Smooth muscle cell of the brain vasculature (primary cell): ENCODE measurements at regions not wholly inside any gene's neighbourhood (a gene's known extent, or its start where the extent isn't known, plus 50 kb on each side); places are given as distances from the start of the nearest gene placed in this dataset.
A peak's percentile ranks its signal among the peaks of the same experiment; 100 is the strongest.
"Not testable (repeated sequence)": the region's sequence is repeated elsewhere in the genome, so short reads cannot be mapped to it uniquely, and the experiment has no call there.

Experiments used
- DNase-seq: peaks from one replicate; pipeline ENCODE4 v3.0.0-alpha.2; 2012; ENCODE audit warnings: low read depth, low spot score

- DNase-seq: no peak
These were observed 112.8 kb downstream of the LUZP4 start for GRCh38 chrX:115402299-115402698.

DNA sequence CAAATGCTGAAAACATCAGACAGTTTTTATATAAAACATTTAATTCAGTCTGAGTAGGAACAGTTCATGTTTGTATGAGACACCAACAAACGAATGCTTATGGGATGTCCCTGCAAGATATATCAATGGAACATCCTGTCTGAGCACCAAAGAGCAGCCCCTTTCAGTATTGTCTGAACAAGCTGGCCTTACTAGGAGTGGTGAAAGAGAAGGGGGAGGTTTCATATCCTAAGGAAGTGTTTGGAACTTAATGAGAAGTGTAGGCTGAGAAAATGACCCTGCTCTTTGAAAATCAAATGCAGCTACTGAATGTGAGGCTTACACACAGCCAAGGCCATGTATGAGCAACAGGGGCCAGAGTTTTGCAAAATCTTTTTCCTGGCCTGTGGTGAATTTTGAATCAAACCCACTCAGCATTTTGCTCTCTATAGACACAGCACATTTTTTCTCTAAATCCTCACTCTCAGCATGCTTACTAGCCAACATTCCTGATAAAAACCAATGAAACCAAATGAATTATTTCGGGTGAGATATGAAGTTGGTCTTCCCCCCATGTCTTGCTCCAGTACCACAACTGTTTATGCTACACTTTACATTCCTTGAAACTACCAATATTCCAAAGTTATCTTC lies 119.4 kb downstream of the LUZP4 start:
- no peak for DNase-seq

GRCh38 chrX:115409551-115409950 lies 120.0 kb downstream of the LUZP4 start:
- no peak for DNase-seq

GRCh38 chrX:115410731-115411428 lies 121.4 kb downstream of the LUZP4 start:
- no peak for DNase-seq

GRCh38 chrX:115413246-115413878 lies 123.8 kb downstream of the LUZP4 start:
- DNase-seq: peak; percentile 10

DNA sequence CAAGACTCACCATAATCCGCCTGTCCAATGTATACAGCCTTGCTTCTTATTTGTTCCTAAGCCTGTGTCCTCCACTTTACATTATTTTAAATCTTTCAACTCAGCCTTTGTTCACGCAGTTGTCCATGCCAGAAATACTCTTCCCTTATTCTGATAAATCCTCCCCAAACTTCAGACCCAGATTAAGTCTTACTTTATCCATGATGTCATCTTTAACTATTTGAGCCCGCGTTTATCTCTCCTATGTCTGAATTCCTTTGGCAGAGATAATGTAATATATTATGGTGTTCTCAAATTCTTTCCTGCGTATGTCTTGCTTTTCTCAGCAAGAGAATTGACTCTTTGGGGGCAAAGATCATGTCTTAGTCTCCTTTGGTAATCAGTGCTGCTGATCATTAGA lies 129.6 kb downstream of the LUZP4 start:
- DNase-seq: no peak

DNA sequence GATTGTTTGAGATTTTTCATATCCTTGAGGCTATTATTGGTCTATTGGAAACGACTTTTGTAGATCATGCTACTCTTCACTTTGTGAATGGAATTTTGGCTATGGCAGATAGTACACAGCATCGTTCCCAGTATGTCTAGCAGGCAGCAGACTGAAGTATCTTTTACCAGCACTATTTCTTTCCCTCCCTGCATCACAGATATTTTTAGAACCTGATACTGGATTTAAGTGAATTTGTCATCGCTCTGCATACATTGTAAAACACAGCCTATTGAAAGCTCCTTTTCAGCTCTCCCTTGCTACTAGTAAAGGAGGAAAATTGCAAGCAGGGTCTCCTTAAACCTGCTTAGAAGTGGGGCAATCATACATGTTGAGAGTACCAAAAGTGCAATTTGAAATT lies 133.6 kb downstream of the LUZP4 start:
- DNase-seq: no peak

DNA sequence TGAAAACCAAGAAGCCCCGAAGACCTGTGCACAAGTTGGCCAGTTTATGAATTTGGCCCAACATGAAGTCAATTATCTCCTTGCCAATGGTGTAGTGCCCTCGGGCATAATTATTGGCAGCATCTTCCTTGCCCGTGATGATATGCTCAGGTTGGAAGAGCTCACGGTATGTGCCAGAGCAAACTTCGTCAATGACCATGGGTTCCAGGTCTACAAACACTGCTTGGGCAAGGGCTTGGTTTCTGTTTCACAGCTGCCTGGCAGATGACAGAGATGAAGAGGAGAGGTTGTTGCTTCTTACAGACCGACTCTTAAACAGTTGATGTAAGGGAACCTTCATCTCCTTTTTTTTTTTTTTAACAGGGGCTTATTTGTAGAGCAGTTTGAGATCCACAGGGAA lies 135.6 kb upstream of the PLS3 start:
- DNase-seq: no peak

DNA sequence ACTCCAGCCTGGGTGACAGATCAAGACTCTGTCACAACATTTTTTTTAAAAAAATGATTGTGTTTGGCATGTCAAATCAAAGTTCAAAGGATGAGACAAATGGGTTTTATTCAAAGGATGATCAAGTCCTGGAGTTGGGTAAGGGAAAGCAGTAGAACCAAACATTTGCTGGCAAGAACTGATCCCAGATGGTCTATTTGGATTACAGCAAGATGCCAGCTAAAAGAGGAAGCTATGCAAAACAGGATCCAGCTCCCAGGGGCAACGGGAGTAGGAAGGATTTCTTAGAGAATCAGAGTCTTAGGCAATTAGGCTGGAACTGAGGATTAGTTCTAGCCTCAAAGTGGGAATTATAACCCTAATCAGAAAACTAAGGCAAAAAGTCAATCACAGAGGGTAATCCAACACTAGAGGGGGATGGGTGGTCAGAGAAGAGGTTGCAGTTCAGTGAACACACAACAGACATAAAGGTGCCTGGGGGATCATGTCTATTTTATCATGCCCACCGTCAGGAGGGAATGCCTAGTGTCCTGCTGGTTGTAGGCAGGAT lies 133.0 kb upstream of the PLS3 start:
- DNase-seq: no peak

GRCh38 chrX:115434834-115435233 lies 126.1 kb upstream of the PLS3 start:
- not testable (repeated sequence) for DNase-seq

DNA sequence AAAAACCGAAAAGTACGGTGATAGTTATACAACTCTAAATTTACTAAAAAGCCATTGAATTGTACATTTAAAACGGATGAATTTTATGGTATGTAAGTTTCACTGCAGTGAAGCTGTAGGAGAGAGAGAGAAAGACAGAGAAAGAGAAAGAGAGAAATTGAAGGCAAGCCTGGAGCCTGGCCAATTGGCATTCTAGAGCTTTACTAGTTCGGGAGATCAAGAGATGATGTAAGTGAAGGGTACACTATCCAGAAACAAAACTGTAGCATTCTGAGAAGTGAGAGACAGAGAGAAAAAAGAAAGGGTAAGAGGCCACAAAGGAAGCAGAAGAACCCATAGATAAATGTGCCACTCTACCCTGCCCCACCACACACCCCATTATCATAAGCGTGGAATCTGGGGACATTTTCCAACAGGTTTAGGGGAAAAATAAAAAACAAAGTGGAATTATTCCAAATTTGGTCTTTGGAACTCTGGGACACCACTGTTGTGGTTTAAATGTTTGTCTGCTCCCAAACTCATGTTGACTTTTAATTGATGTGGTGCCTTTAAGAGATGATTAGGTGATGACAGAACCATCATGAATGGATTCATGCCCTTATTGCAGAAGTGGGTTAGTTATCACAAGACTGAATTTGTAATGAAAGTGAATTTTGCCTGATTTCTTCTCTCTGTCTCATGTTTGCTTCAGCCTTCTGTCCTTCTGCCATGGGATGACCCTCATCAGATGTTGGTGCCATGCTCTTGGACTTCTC lies 123.0 kb upstream of the PLS3 start:
- no peak for DNase-seq

GRCh38 chrX:115448146-115448545 lies 112.8 kb upstream of the PLS3 start:
- DNase-seq: no peak

DNA sequence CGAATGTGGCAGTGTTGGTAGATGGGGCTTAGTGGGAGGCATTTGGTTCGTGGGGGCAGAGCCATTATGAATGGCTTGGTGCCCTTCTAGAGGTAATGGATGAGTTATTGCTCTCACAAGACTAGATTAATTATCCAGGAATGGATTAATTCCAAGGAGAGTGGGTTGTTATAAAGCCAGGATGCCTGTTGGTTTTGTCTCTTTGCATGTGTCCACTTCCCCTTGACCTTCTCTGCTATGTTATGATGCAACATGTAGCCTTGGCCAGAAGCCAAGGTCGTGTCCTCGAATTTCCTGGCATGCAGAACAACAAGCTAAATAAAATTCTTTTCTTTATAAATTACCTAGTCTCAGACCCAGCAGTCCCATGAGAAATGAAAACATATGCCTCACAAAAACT lies 111.2 kb upstream of the PLS3 start:
- peak; percentile 65 for DNase-seq

- DNase-seq: no peak
These were observed 108.7 kb upstream of the PLS3 start for GRCh38 chrX:115452251-115452650.

DNA sequence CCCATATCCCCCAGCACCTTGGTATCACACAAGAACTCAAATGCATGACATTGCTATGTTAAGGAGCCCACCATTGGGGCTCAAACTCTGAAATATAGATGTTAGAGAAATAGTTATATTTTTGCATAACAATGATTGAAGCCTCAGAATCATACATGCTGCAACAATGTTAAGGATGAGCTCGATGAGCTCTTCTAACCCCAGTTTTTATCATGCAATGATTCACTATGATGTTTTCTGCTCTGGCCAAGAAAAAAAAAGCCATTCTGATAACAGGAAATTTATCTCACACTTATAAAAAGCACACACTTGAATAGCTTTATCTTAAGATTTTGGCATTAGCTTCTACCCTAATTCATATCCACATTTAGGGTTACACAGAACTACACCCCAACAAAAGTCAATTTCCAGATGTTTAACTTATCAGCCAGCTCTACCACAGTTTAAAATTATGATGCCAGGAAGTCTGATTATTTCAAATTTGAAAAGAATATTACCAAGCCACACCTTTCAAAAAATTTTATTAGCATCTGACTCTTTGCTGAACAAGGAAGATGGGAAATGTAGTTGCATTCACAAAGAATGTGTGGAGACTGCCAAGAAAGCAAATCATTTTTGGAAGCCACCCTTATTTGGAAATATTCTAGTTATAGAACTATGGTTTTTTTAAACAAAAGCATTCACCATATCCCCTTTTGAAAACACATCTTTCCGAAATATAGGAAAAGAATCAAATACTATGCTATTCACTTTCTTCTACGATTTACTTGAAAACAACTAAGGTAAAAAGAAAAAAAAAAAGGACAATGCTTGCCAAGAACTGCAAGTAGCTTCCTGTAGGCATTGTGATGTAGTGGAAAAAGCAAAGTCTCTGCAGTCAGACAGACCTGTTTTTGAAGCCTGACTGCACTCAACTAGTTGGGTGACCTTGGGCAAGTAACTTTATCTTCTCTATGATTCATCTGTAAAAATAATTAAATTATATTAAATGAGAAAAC lies 100.8 kb upstream of the PLS3 start:
- DNase-seq: no peak

GRCh38 chrX:115462406-115462805 lies 98.6 kb upstream of the PLS3 start:
- no peak for DNase-seq

DNA sequence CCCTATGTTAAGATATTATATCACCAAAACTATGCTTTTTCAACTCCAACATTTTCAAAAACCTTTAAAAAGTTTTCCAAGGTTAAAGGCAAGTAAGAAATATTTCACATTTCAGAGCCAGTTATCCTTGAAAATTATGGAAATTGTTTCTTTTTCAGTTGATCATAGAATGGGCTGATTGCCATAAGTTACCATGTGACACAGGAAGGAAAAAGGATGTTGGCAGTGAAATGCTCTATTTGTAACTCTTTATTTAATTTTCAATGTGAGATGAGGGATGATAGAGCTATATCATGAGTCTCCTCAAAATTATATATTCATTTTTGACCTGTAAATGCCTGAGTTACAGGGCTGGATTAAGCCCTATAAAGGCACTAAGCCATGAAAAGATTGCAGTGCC lies 93.0 kb upstream of the PLS3 start:
- no peak for DNase-seq

DNA sequence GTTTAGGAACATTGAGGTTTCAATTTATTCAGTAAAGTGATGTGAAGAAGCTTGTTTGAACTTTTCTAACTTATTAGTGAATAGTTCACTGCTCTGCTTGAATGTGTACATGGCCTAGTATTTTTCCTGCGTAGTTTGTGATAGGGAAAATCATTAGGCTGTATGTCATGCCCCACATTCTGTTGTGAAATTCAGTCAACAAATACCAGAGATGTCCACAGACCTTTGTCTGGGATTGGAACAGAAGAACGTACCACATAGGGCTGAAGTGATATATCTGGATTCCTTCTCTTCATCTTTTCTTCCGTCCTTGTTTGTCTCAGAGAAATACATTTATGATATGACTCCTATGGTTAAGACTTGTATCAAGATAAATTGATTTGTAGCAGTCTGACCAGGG lies 88.8 kb upstream of the PLS3 start:
- no peak for DNase-seq

DNA sequence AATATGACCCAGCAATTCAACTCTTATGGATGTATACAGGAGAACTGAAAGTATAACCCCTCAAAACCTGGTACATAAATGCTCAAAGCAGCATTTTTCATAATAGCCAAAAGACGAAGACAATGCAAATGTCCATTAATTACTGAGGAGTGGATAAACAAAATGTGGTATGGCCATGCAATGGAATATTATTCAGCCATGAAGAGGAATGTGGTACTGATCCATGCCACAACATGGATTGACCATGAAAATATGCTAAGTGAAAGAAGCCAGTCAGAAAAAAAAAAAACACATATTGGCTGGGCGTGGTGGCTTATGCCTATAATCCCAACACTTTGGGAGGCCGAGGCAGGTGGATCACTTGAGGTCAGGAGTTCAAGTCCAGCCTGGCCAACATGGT lies 74.5 kb upstream of the PLS3 start:
- DNase-seq: no peak

GRCh38 chrX:115487608-115488007 lies 73.4 kb upstream of the PLS3 start:
- DNase-seq: no peak

DNA sequence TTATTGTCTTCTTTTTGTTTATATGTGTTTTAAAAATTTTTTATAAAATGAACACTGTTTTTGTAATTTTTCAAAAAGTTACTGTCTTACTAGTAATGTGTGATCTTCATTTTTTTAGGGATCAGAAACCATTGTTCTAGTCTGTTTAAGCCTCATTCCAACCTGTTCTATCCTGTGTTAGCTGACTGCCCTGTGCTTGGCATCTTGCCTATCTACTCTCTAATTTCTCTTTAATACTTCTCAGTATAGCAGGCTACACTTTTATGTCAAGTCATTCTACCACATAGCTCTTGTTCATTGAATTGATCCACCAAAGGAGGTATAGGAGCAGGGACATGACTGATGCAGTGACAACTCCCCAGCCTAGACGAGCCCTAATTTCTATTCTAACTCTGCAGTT lies 70.2 kb upstream of the PLS3 start:
- DNase-seq: no peak
